22Rv1 (cell line): ENCODE measurements at regions not wholly inside any gene's neighbourhood (a gene's known extent, or its start where the extent isn't known, plus 50 kb on each side); places are given as distances from the start of the nearest gene placed in this dataset.

Experiments used
- H3K27ac ChIP-seq: fragments of 450-650 bp; 2 replicates; pipeline ENCODE4 v1.5.1; 2017
- ZFX ChIP-seq: fragments of 450-650 bp; IDR thresholded peaks from 2 replicates; pipeline ENCODE4 v1.6.1; 2017; ENCODE audit warnings: antibody characterized with exemption, borderline replicate concordance
- TF ChIP-seq, protein P1 (sequence below): fragments of 450-650 bp; IDR thresholded peaks from 2 replicates; pipeline ENCODE4 v1.5.1; 2017; ENCODE audit warnings: mild to moderate bottlenecking

- no peak overlapping the region for H3K27ac ChIP-seq
- TF ChIP-seq, protein P1, sequence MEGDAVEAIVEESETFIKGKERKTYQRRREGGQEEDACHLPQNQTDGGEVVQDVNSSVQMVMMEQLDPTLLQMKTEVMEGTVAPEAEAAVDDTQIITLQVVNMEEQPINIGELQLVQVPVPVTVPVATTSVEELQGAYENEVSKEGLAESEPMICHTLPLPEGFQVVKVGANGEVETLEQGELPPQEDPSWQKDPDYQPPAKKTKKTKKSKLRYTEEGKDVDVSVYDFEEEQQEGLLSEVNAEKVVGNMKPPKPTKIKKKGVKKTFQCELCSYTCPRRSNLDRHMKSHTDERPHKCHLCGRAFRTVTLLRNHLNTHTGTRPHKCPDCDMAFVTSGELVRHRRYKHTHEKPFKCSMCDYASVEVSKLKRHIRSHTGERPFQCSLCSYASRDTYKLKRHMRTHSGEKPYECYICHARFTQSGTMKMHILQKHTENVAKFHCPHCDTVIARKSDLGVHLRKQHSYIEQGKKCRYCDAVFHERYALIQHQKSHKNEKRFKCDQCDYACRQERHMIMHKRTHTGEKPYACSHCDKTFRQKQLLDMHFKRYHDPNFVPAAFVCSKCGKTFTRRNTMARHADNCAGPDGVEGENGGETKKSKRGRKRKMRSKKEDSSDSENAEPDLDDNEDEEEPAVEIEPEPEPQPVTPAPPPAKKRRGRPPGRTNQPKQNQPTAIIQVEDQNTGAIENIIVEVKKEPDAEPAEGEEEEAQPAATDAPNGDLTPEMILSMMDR = no peak
- TF ChIP-seq ZFX = no peak
Observed at GRCh38 chr3:13205567-13206143, 132.4 kb upstream of the IQSEC1 start.

DNA sequence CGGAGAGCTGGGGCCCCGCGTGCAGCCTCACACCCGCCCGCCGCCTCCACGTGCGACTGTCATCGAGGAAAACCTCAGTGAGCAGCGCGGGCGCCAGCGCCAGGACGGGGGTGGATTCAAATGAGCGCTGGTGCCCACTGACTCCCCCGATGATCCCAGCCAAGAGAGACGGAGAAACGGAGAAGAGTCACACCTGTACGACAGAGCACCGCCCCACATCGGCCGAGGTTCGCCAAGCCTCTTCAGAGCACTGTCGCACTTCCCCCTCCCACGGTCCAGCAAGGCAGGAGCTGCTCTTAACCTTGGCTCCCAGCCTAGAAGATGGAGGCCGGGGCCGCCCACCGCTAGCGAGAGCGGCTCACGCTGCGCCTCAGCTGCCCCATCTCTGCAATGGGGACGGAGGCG, 130.9 kb upstream of the IQSEC1 start:
- TF ChIP-seq, protein P1 = no peak
- no peak overlapping the region for H3K27ac ChIP-seq

GRCh38 chr3:13203398-13204176, 130.4 kb upstream of the IQSEC1 start:
- H3K27ac ChIP-seq = no peak overlapping the region
- TF ChIP-seq, protein P1 = no peak
- TF ChIP-seq ZFX = no peak

DNA sequence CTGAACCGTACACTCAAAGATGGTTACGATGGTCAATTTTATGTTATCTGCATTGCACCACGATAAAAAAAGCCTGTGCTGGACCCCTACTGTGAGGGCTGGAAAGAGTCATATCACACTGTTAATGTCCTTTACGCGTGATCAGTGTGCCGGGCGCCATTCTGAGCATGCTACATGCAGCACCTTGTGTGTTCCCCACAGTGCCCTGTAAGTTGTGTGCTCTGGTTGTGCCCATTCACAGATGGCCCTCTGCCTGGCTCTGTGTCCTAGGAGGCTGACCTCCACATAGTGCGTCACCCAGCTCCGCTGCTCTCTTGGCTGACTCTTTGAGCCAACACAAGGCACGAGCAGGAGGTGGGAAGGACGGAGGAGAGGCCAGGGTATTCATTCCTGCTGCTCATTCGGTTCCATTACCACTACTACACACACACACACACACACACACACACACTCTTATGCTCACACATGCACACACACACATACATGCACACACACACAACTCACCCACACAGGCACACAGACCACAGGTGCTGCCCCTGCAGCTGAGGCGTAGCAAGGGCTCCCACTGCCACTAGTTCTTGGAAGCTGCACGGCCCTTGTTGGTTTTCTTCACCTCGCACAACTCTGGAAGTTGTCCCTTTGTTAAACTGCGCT, 129.6 kb upstream of the IQSEC1 start:
- H3K27ac ChIP-seq = no peak overlapping the region
- TF ChIP-seq, protein P1 = no peak
- no peak for TF ChIP-seq ZFX

DNA sequence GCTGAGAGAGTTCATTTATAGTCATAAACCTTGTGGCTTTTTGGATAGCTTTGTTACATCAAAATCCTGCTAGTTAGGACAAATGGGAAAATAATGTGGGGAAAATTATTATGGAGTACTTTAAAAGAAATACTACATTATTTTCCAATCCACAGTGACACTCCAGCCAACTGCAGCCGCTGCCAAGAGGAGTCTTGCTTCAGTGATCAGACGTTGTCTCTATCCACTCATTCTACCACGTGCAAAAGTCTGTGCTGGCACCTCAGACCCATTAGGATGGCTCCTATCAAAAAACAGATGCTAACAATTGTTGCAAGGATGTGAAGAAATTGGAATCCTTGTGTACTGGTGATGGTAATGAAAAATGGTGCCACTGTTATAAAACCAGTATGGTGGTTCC, 128.6 kb upstream of the IQSEC1 start:
- TF ChIP-seq, protein P1 = no peak
- H3K27ac ChIP-seq = no peak overlapping the region

- TF ChIP-seq, protein P1 = no peak
- TF ChIP-seq ZFX = no peak
- H3K27ac ChIP-seq = no peak overlapping the region
Observed at GRCh38 chr3:13200946-13201345, 127.7 kb upstream of the IQSEC1 start.

DNA sequence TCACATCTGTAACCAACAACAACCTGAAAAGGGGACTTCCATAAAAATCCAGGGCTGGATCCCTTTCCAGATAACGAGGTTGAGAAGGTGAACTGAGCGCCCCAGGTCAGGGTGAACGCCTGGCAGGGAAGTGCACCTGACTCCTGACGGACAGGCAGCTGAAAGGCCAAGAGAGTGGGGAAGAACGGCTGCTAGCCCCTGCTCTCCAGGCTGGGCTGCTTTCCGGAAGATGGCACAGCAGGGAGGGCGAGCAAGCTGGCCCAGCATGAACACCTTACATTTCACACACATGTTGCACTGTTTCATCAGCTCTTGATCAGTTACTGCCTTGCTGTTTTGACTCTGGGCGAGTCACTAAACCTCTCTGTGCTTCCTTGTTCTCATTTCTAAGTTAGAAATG, 127.2 kb upstream of the IQSEC1 start:
- no peak overlapping the region for H3K27ac ChIP-seq
- TF ChIP-seq, protein P1 = no peak
- TF ChIP-seq ZFX = no peak
